ENCODE measurements at regions not wholly inside any gene's neighbourhood (a gene's known extent, or its start where the extent isn't known, plus 50 kb on each side); places are given as distances from the start of the nearest gene placed in this dataset.
A peak's percentile ranks its signal among the peaks of the same experiment; 100 is the strongest.

DNA sequence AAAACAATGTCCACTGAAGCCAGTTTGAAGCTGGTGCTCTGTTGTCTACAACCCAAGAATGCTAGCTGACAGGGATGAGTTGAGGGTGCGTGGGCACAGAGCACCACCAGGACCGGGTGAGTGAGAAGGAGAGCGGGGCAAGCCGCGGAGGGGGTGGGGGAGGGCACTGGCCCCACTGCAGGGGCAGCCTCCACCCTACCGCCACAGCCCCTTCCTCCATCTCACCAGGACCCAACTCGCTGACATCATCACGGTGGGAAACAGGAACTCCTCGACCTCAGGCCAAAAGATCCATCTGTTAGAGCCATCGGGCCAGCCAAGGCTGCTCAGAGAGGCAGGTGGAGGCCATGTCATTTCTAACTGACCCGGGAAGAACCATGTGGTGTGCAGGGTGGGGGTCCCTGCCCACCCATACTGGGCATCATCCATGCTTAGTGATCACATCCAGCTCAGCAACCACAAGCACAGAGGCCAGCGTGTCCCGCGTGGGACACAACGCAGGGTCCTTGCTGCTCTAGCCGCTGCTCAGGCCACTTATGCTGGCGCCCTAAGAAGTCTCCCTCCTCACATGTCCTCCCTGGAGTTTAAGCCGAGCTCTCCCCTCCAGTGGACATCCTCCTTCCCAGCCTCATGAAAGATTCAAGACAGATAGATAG, 57.6 kb upstream of the GATA2 start:
- POLR2A ChIA-PET = interaction anchor here (0.6 kb wide), 1 partner anchor 26 kb away, joined by 3 read pairs; no protein-coding TSS in a partner anchor

DNA sequence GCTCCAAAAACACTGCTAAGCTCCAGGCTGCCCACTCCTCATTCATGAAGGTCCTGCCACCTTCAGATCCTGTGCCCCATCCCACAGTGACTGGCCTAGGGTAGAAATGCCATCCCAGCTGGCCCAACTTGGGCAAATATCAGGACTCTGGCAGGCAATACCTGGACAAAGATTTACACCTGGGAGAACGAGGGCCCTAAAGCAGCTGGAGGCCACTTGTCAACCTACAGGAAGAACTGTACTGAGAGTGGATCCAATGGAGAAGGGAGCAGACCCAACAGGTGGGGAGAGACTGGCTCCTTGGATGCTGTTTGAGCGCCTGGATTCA, 57.1 kb upstream of the GATA2 start:
- Histone ChIP-seq H3K27me3 (replicated peaks in 2 of 5; ENCODE audit: control insufficient read depth in 4 of 5, insufficient read depth in 5 of 5, low read length in 4 of 5) (no peaks in the 10 kb centered on the region), H3K36me3 (ENCODE audit: control insufficient read depth in 4 of 4, insufficient read depth in 4 of 4, low read length in 3 of 4) (no peaks in the 10 kb centered on the region), H3K9me3 (ENCODE audit: control extremely low read depth in 1 of 5, control insufficient read depth in 4 of 5, insufficient read depth in 2 of 5, low read depth in 1 of 5, low read length in 4 of 5) (no peaks in the 10 kb centered on the region), H3K4me3 (ENCODE audit: control insufficient read depth in 1 of 7, extremely low read depth in 1 of 7, insufficient read depth in 4 of 7, low read depth in 2 of 7, low read length in 6 of 7) (no peak overlapping the region), H3K4me1 (ENCODE audit: control extremely low read depth in 1 of 4, control insufficient read depth in 4 of 4, insufficient read depth in 4 of 4, low read length in 3 of 4) (peaks cover 0 to 77% (median 67%) of the 10 kb centered on the region in 4 experiments), H3K27ac (ENCODE audit: insufficient read depth in 1 of 2, low read depth in 1 of 2, low read length in 2 of 2, poor library complexity in 1 of 2, severe bottlenecking in 2 of 2) (peak overlapping the region in 1 of 2 experiments; percentile 55)
- 100% methylated on average over 2 of the region's 2 CpGs for WGBS (ENCODE audit: insufficient coverage)
- CTCF ChIA-PET = interaction anchor here (0.7 to 1.0 kb wide), 3 partner anchors 9 to 51 kb away, joined by 3 read pairs; no protein-coding TSS in a partner anchor
- POLR2A ChIA-PET = no interaction called here
- DNase-seq = no peak

More for the DNA sequence above, 57.6 kb upstream of the GATA2 start:
- Histone ChIP-seq H3K27ac (ENCODE audit: insufficient read depth in 1 of 2, low read depth in 1 of 2, low read length in 2 of 2, poor library complexity in 1 of 2, severe bottlenecking in 2 of 2) (no peak overlapping the region), H3K36me3 (ENCODE audit: control insufficient read depth in 4 of 4, insufficient read depth in 4 of 4, low read length in 3 of 4) (no peaks in the 10 kb centered on the region), H3K4me3 (ENCODE audit: control insufficient read depth in 1 of 7, extremely low read depth in 1 of 7, insufficient read depth in 4 of 7, low read depth in 2 of 7, low read length in 6 of 7) (no peak overlapping the region), H3K4me1 (ENCODE audit: control extremely low read depth in 1 of 4, control insufficient read depth in 4 of 4, insufficient read depth in 4 of 4, low read length in 3 of 4) (peaks cover 0 to 82% (median 72%) of the 10 kb centered on the region in 4 experiments), H3K27me3 (replicated peaks in 2 of 5; ENCODE audit: control insufficient read depth in 4 of 5, insufficient read depth in 5 of 5, low read length in 4 of 5) (no peaks in the 10 kb centered on the region), H3K9me3 (ENCODE audit: control extremely low read depth in 1 of 5, control insufficient read depth in 4 of 5, insufficient read depth in 2 of 5, low read depth in 1 of 5, low read length in 4 of 5) (no peaks in the 10 kb centered on the region)
- DNase-seq = peak; percentile 36 to 83 (median 74)
- CTCF ChIA-PET = interaction anchor here (0.8 to 1.0 kb wide), 2 partner anchors 9 to 18 kb away, joined by 3 read pairs; no protein-coding TSS in a partner anchor
- 90% methylated on average over 7 of the region's 18 CpGs for WGBS (ENCODE audit: insufficient coverage)

DNA sequence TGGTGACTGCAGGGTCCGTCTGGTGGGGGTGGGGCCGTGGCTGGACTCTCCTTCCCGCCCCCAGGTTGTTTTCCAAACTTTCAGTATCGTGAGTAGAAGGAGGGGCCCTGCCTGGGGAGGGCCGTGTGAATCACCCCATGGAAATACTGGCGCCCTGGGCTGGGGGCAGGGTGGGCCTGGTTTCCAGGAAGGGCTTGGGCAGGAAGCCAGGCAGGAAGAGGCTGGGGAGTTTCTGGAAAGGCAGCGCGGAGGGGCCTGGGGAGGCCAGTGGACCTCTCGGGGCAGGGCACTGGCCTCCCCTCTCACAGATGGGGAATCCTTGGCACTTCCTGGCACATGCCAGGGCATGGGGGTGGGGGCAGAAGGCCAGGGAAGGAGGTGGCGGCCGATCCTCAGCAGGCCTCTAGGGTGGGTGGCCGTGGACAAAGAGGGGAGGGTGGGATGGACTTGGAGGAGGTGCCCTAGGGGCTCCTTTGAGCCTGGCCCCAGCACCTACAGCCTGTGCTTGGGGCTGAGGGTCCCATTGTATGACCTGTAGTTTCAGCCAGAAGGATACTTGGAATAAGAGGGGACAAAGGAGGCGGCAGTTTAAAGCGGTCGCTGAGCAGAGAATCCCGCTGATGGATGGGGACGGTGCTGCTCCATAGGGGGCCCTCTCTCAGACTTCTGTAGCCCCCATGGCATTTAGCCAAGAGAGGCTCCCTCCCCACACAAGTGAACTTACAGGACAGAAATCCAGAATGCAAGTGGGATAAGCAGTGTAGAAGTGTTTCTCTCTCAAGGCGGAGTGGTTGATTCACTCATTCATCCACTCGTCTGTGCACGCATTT, 56.5 kb upstream of the GATA2 start:
- ChIA-PET POLR2A (interaction anchor here (0.6 kb wide), 1 partner anchor 58 kb away, joined by 4 read pairs; no protein-coding TSS in a partner anchor), CTCF (interaction anchor here (0.7 kb wide), 1 partner anchor 50 kb away, joined by 3 read pairs; no protein-coding TSS in a partner anchor)
- no peaks in the 10 kb centered on the region for H3K27me3 ChIP-seq (replicated peaks in 2 of 5; ENCODE audit: control insufficient read depth in 4 of 5, insufficient read depth in 5 of 5, low read length in 4 of 5)
- peak in 1 of 3 donors; percentile 11 for DNase-seq
- 71% methylated on average over 14 of the region's 20 CpGs for WGBS (ENCODE audit: insufficient coverage)
- peaks cover 0 to 71% (median 61%) of the 10 kb centered on the region in 4 experiments for H3K4me1 ChIP-seq (ENCODE audit: control extremely low read depth in 1 of 4, control insufficient read depth in 4 of 4, insufficient read depth in 4 of 4, low read length in 3 of 4)
- no peaks in the 10 kb centered on the region for H3K9me3 ChIP-seq (ENCODE audit: control extremely low read depth in 1 of 5, control insufficient read depth in 4 of 5, insufficient read depth in 2 of 5, low read depth in 1 of 5, low read length in 4 of 5)
- no peaks in the 10 kb centered on the region for H3K36me3 ChIP-seq (ENCODE audit: control insufficient read depth in 4 of 4, insufficient read depth in 4 of 4, low read length in 3 of 4)
- H3K27ac ChIP-seq (ENCODE audit: insufficient read depth in 1 of 2, low read depth in 1 of 2, low read length in 2 of 2, poor library complexity in 1 of 2, severe bottlenecking in 2 of 2) = peak overlapping the region in 1 of 2 experiments; percentile 55
- peak overlapping the region in 1 of 7 experiments; percentile 17 for H3K4me3 ChIP-seq (ENCODE audit: control insufficient read depth in 1 of 7, extremely low read depth in 1 of 7, insufficient read depth in 4 of 7, low read depth in 2 of 7, low read length in 6 of 7)

DNA sequence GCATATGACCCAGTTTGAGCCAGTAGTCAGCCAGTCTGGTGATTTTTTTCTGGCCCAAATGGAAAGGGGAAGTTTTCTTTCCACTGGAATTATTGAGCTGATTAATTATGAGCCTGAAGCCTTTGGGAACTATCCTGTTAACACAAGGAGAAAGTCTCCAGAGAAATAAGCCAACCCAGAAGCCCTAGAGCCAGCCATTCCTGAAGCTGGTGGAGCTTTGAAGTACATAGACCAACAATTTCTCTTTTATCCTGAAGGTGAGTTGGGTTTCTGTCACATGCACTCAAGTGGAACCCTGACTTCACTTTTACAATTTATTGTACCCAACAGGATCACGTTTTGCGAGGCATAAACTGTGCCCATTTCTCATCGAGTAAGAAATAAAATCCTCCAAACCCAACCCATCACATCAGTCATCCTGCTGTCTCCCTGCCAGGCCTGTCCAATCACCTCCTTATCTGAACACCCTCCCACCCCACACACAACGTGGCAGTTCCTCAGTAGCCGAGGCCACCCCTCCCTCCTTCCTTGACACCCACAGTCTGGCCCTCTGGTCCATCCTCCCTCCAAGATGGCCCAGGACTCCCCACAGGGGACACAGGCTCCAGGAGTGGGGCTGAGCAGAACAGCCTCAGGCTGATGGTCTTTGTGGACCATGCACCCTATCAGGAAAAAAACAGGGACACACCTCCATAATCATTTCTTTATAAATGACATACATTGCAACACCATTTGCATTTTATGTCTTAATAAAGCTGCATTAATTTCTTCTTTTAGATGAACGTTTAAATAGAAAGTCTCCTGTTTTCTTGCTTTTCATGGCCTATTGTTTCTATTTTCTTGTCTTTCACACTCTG, 55.7 kb upstream of the GATA2 start:
- H3K36me3 ChIP-seq (ENCODE audit: control insufficient read depth in 4 of 4, insufficient read depth in 4 of 4, low read length in 3 of 4) = no peaks in the 10 kb centered on the region
- H3K27me3 ChIP-seq (replicated peaks in 2 of 5; ENCODE audit: control insufficient read depth in 4 of 5, insufficient read depth in 5 of 5, low read length in 4 of 5) = no peaks in the 10 kb centered on the region
- ChIA-PET POLR2A (interaction anchor here (0.6 kb wide), 1 partner anchor 57 kb away, joined by 4 read pairs; no protein-coding TSS in a partner anchor), CTCF (interaction anchor here (0.9 to 1.6 kb wide), 2 partner anchors 16 to 25 kb away, joined by 3 to 4 read pairs; no protein-coding TSS in a partner anchor)
- peaks cover 0 to 63% (median 53%) of the 10 kb centered on the region in 4 experiments for H3K4me1 ChIP-seq (ENCODE audit: control extremely low read depth in 1 of 4, control insufficient read depth in 4 of 4, insufficient read depth in 4 of 4, low read length in 3 of 4)
- peak overlapping the region in 1 of 2 experiments; percentile 55 for H3K27ac ChIP-seq (ENCODE audit: insufficient read depth in 1 of 2, low read depth in 1 of 2, low read length in 2 of 2, poor library complexity in 1 of 2, severe bottlenecking in 2 of 2)
- DNase-seq = peak in 1 of 3 donors; percentile 45
- 44% methylated on average over 3 of the region's 6 CpGs for WGBS (ENCODE audit: insufficient coverage)
- peak overlapping the region in 1 of 7 experiments; percentile 17 for H3K4me3 ChIP-seq (ENCODE audit: control insufficient read depth in 1 of 7, extremely low read depth in 1 of 7, insufficient read depth in 4 of 7, low read depth in 2 of 7, low read length in 6 of 7)
- H3K9me3 ChIP-seq (ENCODE audit: control extremely low read depth in 1 of 5, control insufficient read depth in 4 of 5, insufficient read depth in 2 of 5, low read depth in 1 of 5, low read length in 4 of 5) = no peaks in the 10 kb centered on the region

DNA sequence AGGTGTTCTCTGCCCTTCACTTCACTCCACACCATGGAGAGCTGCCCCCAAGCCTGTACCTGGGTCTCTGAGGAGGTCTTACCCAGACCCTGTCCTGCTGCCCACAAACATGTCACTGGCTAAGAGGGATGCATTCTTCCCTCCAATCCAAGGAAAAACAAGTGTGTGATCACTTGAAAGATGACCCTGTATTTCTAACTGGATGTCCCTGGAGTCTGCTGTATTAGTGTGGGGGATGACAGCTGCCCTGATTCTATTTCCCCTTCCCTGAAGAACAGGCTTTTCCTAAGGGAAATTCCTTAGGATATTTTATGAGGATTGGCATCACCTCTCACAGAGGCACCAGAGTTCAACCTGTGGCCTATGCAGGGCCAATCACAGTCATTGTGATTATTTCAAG, 55.0 kb upstream of the GATA2 start:
- POLR2A ChIA-PET = no interaction called here
- DNase-seq = no peak
- Histone ChIP-seq H3K27me3 (replicated peaks in 2 of 5; ENCODE audit: control insufficient read depth in 4 of 5, insufficient read depth in 5 of 5, low read length in 4 of 5) (no peaks in the 10 kb centered on the region), H3K27ac (ENCODE audit: insufficient read depth in 1 of 2, low read depth in 1 of 2, low read length in 2 of 2, poor library complexity in 1 of 2, severe bottlenecking in 2 of 2) (no peak overlapping the region), H3K4me3 (ENCODE audit: control insufficient read depth in 1 of 7, extremely low read depth in 1 of 7, insufficient read depth in 4 of 7, low read depth in 2 of 7, low read length in 6 of 7) (no peak overlapping the region), H3K9me3 (ENCODE audit: control extremely low read depth in 1 of 5, control insufficient read depth in 4 of 5, insufficient read depth in 2 of 5, low read depth in 1 of 5, low read length in 4 of 5) (peaks cover 0 to 2% (median 0%) of the 10 kb centered on the region in 5 experiments), H3K36me3 (ENCODE audit: control insufficient read depth in 4 of 4, insufficient read depth in 4 of 4, low read length in 3 of 4) (no peaks in the 10 kb centered on the region), H3K4me1 (ENCODE audit: control extremely low read depth in 1 of 4, control insufficient read depth in 4 of 4, insufficient read depth in 4 of 4, low read length in 3 of 4) (peaks cover 0 to 61% (median 50%) of the 10 kb centered on the region in 4 experiments)
- CTCF ChIA-PET = interaction anchor here (0.9 to 1.7 kb wide), 3 partner anchors 14 to 24 kb away, joined by 3 to 5 read pairs (median 4); no protein-coding TSS in a partner anchor

DNA sequence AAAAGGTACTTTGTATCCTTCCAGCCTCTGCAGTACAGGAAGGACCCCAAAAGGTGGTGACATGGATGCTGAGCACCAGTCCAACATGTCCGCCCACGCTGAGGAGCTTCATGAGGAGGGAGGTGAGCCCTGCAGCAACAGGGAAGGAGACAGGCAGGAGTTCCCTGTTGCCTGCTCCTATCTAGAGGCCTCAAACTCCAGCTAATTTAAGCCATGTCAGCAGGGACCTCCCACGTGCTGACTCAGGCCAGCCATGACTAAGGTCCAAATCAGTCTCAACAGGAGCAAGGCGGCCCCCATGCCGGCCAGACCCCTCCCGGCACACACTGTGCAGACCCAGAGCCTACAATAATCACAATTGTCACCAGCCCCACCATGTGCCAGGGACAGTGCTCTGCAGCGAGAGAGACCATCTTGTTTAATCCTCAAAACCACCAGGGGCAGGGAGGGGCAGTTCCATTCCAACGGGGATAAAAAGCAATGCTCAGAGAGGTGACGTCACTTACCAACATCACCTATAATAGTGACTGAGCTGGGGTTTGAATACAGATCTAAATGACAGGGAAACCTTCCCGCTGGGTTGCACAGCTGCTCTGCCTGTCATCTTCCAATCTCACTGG, 54.5 kb upstream of the GATA2 start:
- Histone ChIP-seq H3K36me3 (ENCODE audit: control insufficient read depth in 4 of 4, insufficient read depth in 4 of 4, low read length in 3 of 4) (no peaks in the 10 kb centered on the region), H3K27me3 (replicated peaks in 2 of 5; ENCODE audit: control insufficient read depth in 4 of 5, insufficient read depth in 5 of 5, low read length in 4 of 5) (no peaks in the 10 kb centered on the region), H3K4me3 (ENCODE audit: control insufficient read depth in 1 of 7, extremely low read depth in 1 of 7, insufficient read depth in 4 of 7, low read depth in 2 of 7, low read length in 6 of 7) (no peak overlapping the region), H3K4me1 (ENCODE audit: control extremely low read depth in 1 of 4, control insufficient read depth in 4 of 4, insufficient read depth in 4 of 4, low read length in 3 of 4) (peaks cover 0 to 61% (median 50%) of the 10 kb centered on the region in 4 experiments), H3K9me3 (ENCODE audit: control extremely low read depth in 1 of 5, control insufficient read depth in 4 of 5, insufficient read depth in 2 of 5, low read depth in 1 of 5, low read length in 4 of 5) (peaks cover 0 to 5% (median 0%) of the 10 kb centered on the region in 5 experiments), H3K27ac (ENCODE audit: insufficient read depth in 1 of 2, low read depth in 1 of 2, low read length in 2 of 2, poor library complexity in 1 of 2, severe bottlenecking in 2 of 2) (no peak overlapping the region)
- CTCF ChIA-PET = interaction anchor here (0.9 to 1.7 kb wide), 5 partner anchors 14 to 40 kb away, joined by 3 to 5 read pairs (median 4); no protein-coding TSS in a partner anchor
- WGBS (ENCODE audit: insufficient coverage) = 88% methylated on average over 8 of the region's 10 CpGs
- DNase-seq = peak in 1 of 3 donors; percentile 23
- POLR2A ChIA-PET = interaction anchor here (0.6 kb wide), 1 partner anchor 25 kb away, joined by 3 read pairs; no protein-coding TSS in a partner anchor
